Liver (tissue), 8 donors: ENCODE measurements at regions not wholly inside any gene's neighbourhood (a gene's known extent, or its start where the extent isn't known, plus 50 kb on each side); places are given as distances from the start of the nearest gene placed in this dataset.

Experiments used
- DNase-seq: peaks from one replicate; pipeline ENCODE4 v3.0.0-alpha.2; 2017; ENCODE audit warnings: low spot score
- H3K27ac ChIP-seq, 2 donors: one replicate each; pipeline ENCODE4 v1.7.0; 2013; ENCODE audit warnings: inconsistent platforms in 2 of 2, low read length in 2 of 2, control low read depth in 1 of 2, low read depth in 1 of 2, mild to moderate bottlenecking in 1 of 2
- H3K27me3 ChIP-seq, 4 donors: one replicate each; pipeline versions ENCODE4 v1.6.1 to v1.7.0; 2013; ENCODE audit warnings: low read length in 3 of 4, inconsistent platforms in 1 of 4, mild to moderate bottlenecking in 1 of 4, moderate library complexity in 1 of 4; ENCODE audit not compliant: control insufficient read depth in 4 of 4, insufficient read depth in 4 of 4
- H3K36me3 ChIP-seq, 4 donors: one replicate each; pipeline versions ENCODE4 v1.6.1 to v1.7.0; 2013; ENCODE audit warnings: low read length in 3 of 4, mild to moderate bottlenecking in 3 of 4, low read depth in 1 of 4, moderate library complexity in 1 of 4; ENCODE audit not compliant: control insufficient read depth in 4 of 4, insufficient read depth in 3 of 4
- H3K4me1 ChIP-seq, 4 donors: one replicate each; pipeline versions ENCODE4 v1.6.1 to v1.7.0; 2013; ENCODE audit warnings: low read length in 3 of 4, mild to moderate bottlenecking in 3 of 4, moderate library complexity in 1 of 4; ENCODE audit not compliant: control insufficient read depth in 4 of 4, insufficient read depth in 4 of 4
- H3K4me3 ChIP-seq, 3 donors: one replicate each; pipeline versions ENCODE4 v1.6.1 to v1.7.0; 2013; ENCODE audit warnings: low read length in 3 of 3, control low read depth in 1 of 3, low read depth in 1 of 3, mild to moderate bottlenecking in 1 of 3
- H3K9ac ChIP-seq, 2 donors: one replicate each; pipeline ENCODE4 v1.7.0; 2013; ENCODE audit warnings: low read length in 2 of 2, mild to moderate bottlenecking in 2 of 2, moderate library complexity in 2 of 2, control low read depth in 1 of 2, low read depth in 1 of 2
- H3K9me3 ChIP-seq, 4 donors: one replicate each; pipeline versions ENCODE4 v1.6.1 to v1.7.0; 2013; ENCODE audit warnings: low read length in 3 of 4; ENCODE audit not compliant: control insufficient read depth in 4 of 4
- EGR1 ChIP-seq, 2 donors: IDR thresholded peaks; 2 replicates each; pipeline ENCODE4 v1.6.1; 2016 to 2018; ENCODE audit warnings: antibody characterized with exemption in 2 of 2, low read depth in 2 of 2
- FOXA1 ChIP-seq: IDR thresholded peaks from 2 replicates; pipeline ENCODE4 v1.6.1; 2016; ENCODE audit warnings: antibody characterized with exemption
- FOXA2 ChIP-seq: IDR thresholded peaks from 2 replicates; pipeline ENCODE4 v1.6.1; 2016; ENCODE audit warnings: antibody characterized with exemption
- GABPA ChIP-seq, 2 donors: IDR thresholded peaks in 1 of 2; conservative IDR thresholded peaks in 1 of 2; 2 replicates each; pipeline ENCODE4 v1.6.1; 2016; ENCODE audit warnings: antibody characterized with exemption in 2 of 2, mild to moderate bottlenecking in 1 of 2, moderate library complexity in 1 of 2
- HNF4A ChIP-seq, 2 donors: conservative IDR thresholded peaks; 2 replicates each; pipeline ENCODE4 v1.6.1; 2016; ENCODE audit warnings: antibody characterized with exemption in 2 of 2, mild to moderate bottlenecking in 2 of 2
- HNF4G ChIP-seq: IDR thresholded peaks from 2 replicates; pipeline ENCODE4 v1.6.1; 2016; ENCODE audit warnings: antibody characterized with exemption
- JUND ChIP-seq, 2 donors: IDR thresholded peaks; 2 replicates each; pipeline ENCODE4 v1.6.1; 2016; ENCODE audit warnings: antibody characterized with exemption in 2 of 2
- NR2F2 ChIP-seq: IDR thresholded peaks from 2 replicates; pipeline ENCODE4 v1.6.1; 2016; ENCODE audit warnings: antibody characterized with exemption
- RAD21 ChIP-seq, 2 donors: IDR thresholded peaks; 2 replicates each; pipeline ENCODE4 v1.6.1; 2016; ENCODE audit warnings: antibody characterized with exemption in 2 of 2, mild to moderate bottlenecking in 2 of 2
- RXRA ChIP-seq, 2 donors: IDR thresholded peaks; 2 replicates each; pipeline ENCODE4 v1.6.1; 2017 to 2018; ENCODE audit warnings: antibody characterized with exemption in 2 of 2, mild to moderate bottlenecking in 1 of 2
- SP1 ChIP-seq: IDR thresholded peaks from 2 replicates; pipeline ENCODE4 v1.6.1; 2018; ENCODE audit warnings: antibody characterized with exemption, mild to moderate bottlenecking
- TAF1 ChIP-seq: conservative IDR thresholded peaks from 2 replicates; pipeline ENCODE4 v1.6.1; 2016; ENCODE audit warnings: antibody characterized with exemption, mild to moderate bottlenecking
- YY1 ChIP-seq: IDR thresholded peaks from 2 replicates; pipeline ENCODE4 v1.6.1; 2016; ENCODE audit warnings: antibody characterized with exemption, mild to moderate bottlenecking
- WGBS: extraction: QIAGEN DNeasy Blood & Tissue Kit; methylation state at CpG from one replicate; pipeline ENCODE4 v1.1.7; 2013; 5-methylcytosine and 5-hydroxymethylcytosine counted together
- TF ChIP-seq, protein P1 (sequence below): fragments of 150-350 bp; IDR thresholded peaks from 2 replicates; pipeline ENCODE4 v1.5.1; 2017; ENCODE audit warnings: improper control_type of control experiment, low read depth, low read length; ENCODE audit not compliant: missing input control
- TF ChIP-seq, protein P2 (sequence below): IDR thresholded peaks from 2 replicates; pipeline ENCODE4 v1.6.1; 2016; ENCODE audit warnings: antibody characterized with exemption
- TF ChIP-seq, protein P3 (sequence below): IDR thresholded peaks from 2 replicates; pipeline ENCODE4 v1.6.1; 2016; ENCODE audit warnings: antibody characterized with exemption
- TF ChIP-seq, protein P4 (sequence below): IDR thresholded peaks from 2 replicates; pipeline ENCODE4 v1.6.1; 2016; ENCODE audit warnings: antibody characterized with exemption
- TF ChIP-seq, protein P5 (sequence below): IDR thresholded peaks from 2 replicates; pipeline ENCODE4 v1.6.1; 2016; ENCODE audit warnings: antibody characterized with exemption, mild to moderate bottlenecking
- donor health status: healthy.
- donor health status: healthy.
- donor health status: healthy.
- donor health status: healthy.
- donor health status: healthy.

DNA sequence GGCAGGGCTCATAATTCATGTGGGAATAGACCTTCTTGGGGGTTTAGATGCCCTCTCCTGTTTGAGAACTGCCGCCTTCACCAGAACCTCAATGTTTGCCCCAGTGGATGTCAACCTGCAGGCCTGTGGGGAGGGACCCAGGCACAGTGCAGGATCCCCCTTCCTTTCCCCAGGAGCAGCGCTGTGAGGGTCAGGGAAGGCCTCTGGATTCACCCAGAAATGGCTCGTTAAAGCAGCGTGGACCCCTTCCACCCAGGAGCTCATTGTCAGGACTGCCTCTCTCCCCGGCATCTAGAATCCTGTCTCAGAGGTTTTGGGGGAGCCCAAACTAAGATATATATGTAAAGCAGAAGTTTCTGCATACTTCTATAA lies 188.3 kb downstream of the GADD45G start:
- Histone ChIP-seq H3K27me3 (no peaks in the 10 kb centered on the region), H3K27ac (peak overlapping the region; percentile 66 to 71), H3K9ac (no peak overlapping the region), H3K4me1 (peaks cover 11 to 47% (median 37%) of the 10 kb centered on the region in 4 donors), H3K9me3 (no peaks in the 10 kb centered on the region), H3K36me3 (no peaks in the 10 kb centered on the region), H3K4me3 (no peak overlapping the region)
- no peak for DNase-seq
- TF ChIP-seq GABPA (IDR thresholded peaks at IDR 0.05 in 1 of 2, conservative IDR thresholded peaks at IDR 0.05 in 1 of 2) (no peak), YY1 (no peak), FOXA1 (no peak), HNF4A (conservative IDR thresholded peaks at IDR 0.05) (no peak), SP1 (no peak), RAD21 (IDR thresholded peaks at IDR 0.05) (no peak), RXRA (IDR thresholded peaks at IDR 0.05) (no peak), EGR1 (IDR thresholded peaks at IDR 0.05; ENCODE audit: low read depth in 2 of 2) (no peak), TAF1 (no peak), FOXA2 (no peak), HNF4G (no peak), NR2F2 (no peak), JUND (IDR thresholded peaks at IDR 0.05) (no peak)
- TF ChIP-seq, protein P1, sequence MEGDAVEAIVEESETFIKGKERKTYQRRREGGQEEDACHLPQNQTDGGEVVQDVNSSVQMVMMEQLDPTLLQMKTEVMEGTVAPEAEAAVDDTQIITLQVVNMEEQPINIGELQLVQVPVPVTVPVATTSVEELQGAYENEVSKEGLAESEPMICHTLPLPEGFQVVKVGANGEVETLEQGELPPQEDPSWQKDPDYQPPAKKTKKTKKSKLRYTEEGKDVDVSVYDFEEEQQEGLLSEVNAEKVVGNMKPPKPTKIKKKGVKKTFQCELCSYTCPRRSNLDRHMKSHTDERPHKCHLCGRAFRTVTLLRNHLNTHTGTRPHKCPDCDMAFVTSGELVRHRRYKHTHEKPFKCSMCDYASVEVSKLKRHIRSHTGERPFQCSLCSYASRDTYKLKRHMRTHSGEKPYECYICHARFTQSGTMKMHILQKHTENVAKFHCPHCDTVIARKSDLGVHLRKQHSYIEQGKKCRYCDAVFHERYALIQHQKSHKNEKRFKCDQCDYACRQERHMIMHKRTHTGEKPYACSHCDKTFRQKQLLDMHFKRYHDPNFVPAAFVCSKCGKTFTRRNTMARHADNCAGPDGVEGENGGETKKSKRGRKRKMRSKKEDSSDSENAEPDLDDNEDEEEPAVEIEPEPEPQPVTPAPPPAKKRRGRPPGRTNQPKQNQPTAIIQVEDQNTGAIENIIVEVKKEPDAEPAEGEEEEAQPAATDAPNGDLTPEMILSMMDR = no peak
- TF ChIP-seq, protein P2, sequence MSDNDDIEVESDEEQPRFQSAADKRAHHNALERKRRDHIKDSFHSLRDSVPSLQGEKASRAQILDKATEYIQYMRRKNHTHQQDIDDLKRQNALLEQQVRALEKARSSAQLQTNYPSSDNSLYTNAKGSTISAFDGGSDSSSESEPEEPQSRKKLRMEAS = no peak
- TF ChIP-seq, protein P3, sequence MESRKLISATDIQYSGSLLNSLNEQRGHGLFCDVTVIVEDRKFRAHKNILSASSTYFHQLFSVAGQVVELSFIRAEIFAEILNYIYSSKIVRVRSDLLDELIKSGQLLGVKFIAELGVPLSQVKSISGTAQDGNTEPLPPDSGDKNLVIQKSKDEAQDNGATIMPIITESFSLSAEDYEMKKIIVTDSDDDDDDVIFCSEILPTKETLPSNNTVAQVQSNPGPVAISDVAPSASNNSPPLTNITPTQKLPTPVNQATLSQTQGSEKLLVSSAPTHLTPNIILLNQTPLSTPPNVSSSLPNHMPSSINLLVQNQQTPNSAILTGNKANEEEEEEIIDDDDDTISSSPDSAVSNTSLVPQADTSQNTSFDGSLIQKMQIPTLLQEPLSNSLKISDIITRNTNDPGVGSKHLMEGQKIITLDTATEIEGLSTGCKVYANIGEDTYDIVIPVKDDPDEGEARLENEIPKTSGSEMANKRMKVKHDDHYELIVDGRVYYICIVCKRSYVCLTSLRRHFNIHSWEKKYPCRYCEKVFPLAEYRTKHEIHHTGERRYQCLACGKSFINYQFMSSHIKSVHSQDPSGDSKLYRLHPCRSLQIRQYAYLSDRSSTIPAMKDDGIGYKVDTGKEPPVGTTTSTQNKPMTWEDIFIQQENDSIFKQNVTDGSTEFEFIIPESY = no peak
- TF ChIP-seq, protein P4, sequence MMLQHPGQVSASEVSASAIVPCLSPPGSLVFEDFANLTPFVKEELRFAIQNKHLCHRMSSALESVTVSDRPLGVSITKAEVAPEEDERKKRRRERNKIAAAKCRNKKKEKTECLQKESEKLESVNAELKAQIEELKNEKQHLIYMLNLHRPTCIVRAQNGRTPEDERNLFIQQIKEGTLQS = no peak
- TF ChIP-seq, protein P5, sequence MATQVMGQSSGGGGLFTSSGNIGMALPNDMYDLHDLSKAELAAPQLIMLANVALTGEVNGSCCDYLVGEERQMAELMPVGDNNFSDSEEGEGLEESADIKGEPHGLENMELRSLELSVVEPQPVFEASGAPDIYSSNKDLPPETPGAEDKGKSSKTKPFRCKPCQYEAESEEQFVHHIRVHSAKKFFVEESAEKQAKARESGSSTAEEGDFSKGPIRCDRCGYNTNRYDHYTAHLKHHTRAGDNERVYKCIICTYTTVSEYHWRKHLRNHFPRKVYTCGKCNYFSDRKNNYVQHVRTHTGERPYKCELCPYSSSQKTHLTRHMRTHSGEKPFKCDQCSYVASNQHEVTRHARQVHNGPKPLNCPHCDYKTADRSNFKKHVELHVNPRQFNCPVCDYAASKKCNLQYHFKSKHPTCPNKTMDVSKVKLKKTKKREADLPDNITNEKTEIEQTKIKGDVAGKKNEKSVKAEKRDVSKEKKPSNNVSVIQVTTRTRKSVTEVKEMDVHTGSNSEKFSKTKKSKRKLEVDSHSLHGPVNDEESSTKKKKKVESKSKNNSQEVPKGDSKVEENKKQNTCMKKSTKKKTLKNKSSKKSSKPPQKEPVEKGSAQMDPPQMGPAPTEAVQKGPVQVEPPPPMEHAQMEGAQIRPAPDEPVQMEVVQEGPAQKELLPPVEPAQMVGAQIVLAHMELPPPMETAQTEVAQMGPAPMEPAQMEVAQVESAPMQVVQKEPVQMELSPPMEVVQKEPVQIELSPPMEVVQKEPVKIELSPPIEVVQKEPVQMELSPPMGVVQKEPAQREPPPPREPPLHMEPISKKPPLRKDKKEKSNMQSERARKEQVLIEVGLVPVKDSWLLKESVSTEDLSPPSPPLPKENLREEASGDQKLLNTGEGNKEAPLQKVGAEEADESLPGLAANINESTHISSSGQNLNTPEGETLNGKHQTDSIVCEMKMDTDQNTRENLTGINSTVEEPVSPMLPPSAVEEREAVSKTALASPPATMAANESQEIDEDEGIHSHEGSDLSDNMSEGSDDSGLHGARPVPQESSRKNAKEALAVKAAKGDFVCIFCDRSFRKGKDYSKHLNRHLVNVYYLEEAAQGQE = no peak
- WGBS = 85% methylated on average over 5 of the region's 5 CpGs
